OCI-LY1 (cell line): ENCODE measurements at regions not wholly inside any gene's neighbourhood (a gene's known extent, or its start where the extent isn't known, plus 50 kb on each side); places are given as distances from the start of the nearest gene placed in this dataset.

Source experiments
- EZH2 ChIP-seq: fragments of 200-600 bp; sonication (generic), shearing (Covaris generic); IDR thresholded peaks from 2 replicates; pipeline ENCODE4 v1.8.0; 2017; ENCODE audit warnings: borderline replicate concordance, mixed run types, mild to moderate bottlenecking, antibody characterized with exemption, low read length, moderate library complexity, mixed read lengths
- TF ChIP-seq, protein P1 (sequence below): fragments of 200-600 bp; sonication (generic), shearing (Covaris generic); IDR thresholded peaks from 2 replicates; pipeline ENCODE4 v1.5.1; 2017; ENCODE audit warnings: mild to moderate bottlenecking, antibody characterized with exemption, low read length, moderate library complexity, mixed read lengths

DNA sequence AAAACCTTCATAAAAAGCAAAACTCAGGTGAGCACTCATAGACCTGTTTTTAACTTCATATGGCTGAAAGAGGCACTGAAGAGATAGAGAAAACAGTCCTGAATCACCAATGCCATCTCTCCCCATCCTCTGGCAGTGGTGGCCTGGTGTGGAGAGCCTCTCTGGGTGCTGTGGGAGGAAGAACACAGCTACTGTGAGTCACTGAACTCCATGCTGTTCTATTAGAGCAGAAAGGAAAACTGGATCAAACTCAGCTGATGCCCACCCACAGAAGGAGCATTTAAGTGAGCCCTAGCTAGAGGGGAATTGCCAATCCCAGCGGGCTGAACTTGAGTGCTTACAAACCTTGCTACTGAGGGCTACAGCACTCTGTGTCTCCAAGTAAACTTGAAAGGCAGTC is 115.3 kb upstream of the SESN3 start:
- TF ChIP-seq, protein P1, sequence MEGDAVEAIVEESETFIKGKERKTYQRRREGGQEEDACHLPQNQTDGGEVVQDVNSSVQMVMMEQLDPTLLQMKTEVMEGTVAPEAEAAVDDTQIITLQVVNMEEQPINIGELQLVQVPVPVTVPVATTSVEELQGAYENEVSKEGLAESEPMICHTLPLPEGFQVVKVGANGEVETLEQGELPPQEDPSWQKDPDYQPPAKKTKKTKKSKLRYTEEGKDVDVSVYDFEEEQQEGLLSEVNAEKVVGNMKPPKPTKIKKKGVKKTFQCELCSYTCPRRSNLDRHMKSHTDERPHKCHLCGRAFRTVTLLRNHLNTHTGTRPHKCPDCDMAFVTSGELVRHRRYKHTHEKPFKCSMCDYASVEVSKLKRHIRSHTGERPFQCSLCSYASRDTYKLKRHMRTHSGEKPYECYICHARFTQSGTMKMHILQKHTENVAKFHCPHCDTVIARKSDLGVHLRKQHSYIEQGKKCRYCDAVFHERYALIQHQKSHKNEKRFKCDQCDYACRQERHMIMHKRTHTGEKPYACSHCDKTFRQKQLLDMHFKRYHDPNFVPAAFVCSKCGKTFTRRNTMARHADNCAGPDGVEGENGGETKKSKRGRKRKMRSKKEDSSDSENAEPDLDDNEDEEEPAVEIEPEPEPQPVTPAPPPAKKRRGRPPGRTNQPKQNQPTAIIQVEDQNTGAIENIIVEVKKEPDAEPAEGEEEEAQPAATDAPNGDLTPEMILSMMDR: no peak
- TF ChIP-seq EZH2: no peak
